HG03025 (cell line): ENCODE measurements at regions not wholly inside any gene's neighbourhood (a gene's known extent, or its start where the extent isn't known, plus 50 kb on each side); places are given as distances from the start of the nearest gene placed in this dataset.

Experiments used
- ATAC-seq: cut with Tn5 transposase; IDR thresholded peaks from one replicate; pipeline ENCODE4 v1.9.1; 2021; ENCODE audit warnings: mild to moderate bottlenecking, moderate library complexity; ENCODE audit not compliant: unreplicated experiment, low FRiP score

- ATAC-seq: no peak
These were observed 270.2 kb downstream of the ELAVL2 start for GRCh38 chr9:23555851-23556250.

- ATAC-seq: no peak
These were observed 269.6 kb downstream of the ELAVL2 start for GRCh38 chr9:23556459-23556858.

GRCh38 chr9:23557689-23558088, 268.4 kb downstream of the ELAVL2 start:
- ATAC-seq: no peak

- ATAC-seq: no peak
These were observed 266.5 kb downstream of the ELAVL2 start for GRCh38 chr9:23559522-23559921.

GRCh38 chr9:23563517-23563916, 262.5 kb downstream of the ELAVL2 start:
- no peak for ATAC-seq

GRCh38 chr9:23567516-23568165, 258.4 kb downstream of the ELAVL2 start:
- no peak for ATAC-seq

GRCh38 chr9:23571414-23572104, 254.5 kb downstream of the ELAVL2 start:
- ATAC-seq: no peak

- ATAC-seq: no peak
These were observed 252.2 kb downstream of the ELAVL2 start for GRCh38 chr9:23573800-23574199.

- no peak for ATAC-seq
These were observed 248.4 kb downstream of the ELAVL2 start for GRCh38 chr9:23577611-23578010.

- no peak for ATAC-seq
These were observed 244.1 kb downstream of the ELAVL2 start for GRCh38 chr9:23581931-23582330.

GRCh38 chr9:23582836-23583235, 243.2 kb downstream of the ELAVL2 start:
- no peak for ATAC-seq

- ATAC-seq: no peak
These were observed 239.1 kb downstream of the ELAVL2 start for GRCh38 chr9:23586906-23587305.

- ATAC-seq: no peak
These were observed 238.6 kb downstream of the ELAVL2 start for GRCh38 chr9:23587433-23587832.

GRCh38 chr9:23587903-23588302, 238.1 kb downstream of the ELAVL2 start:
- no peak for ATAC-seq

- no peak for ATAC-seq
These were observed 235.6 kb downstream of the ELAVL2 start for GRCh38 chr9:23590276-23591000.

- ATAC-seq: no peak
These were observed 231.6 kb downstream of the ELAVL2 start for GRCh38 chr9:23594421-23594820.

- no peak for ATAC-seq
These were observed 229.0 kb downstream of the ELAVL2 start for GRCh38 chr9:23596913-23597634.

- no peak for ATAC-seq
These were observed 227.0 kb downstream of the ELAVL2 start for GRCh38 chr9:23598994-23599393.

- ATAC-seq: no peak
These were observed 222.7 kb downstream of the ELAVL2 start for GRCh38 chr9:23603311-23603710.

GRCh38 chr9:23606107-23606506, 219.9 kb downstream of the ELAVL2 start:
- ATAC-seq: no peak

GRCh38 chr9:23608456-23608855, 217.6 kb downstream of the ELAVL2 start:
- ATAC-seq: no peak
